HT-29 (cell line): ENCODE measurements at regions not wholly inside any gene's neighbourhood (a gene's known extent, or its start where the extent isn't known, plus 50 kb on each side); places are given as distances from the start of the nearest gene placed in this dataset.
A peak's percentile ranks its signal among the peaks of the same experiment; 100 is the strongest.

Source experiments
- DNase-seq: peaks from one replicate; pipeline ENCODE4 v3.0.0-alpha.2; 2015; ENCODE audit warnings: low spot score

GRCh38 chr2:23159746-23160405 is 225.1 kb upstream of the KLHL29 start:
- DNase-seq, result no peak

GRCh38 chr2:23164173-23164572 is 220.8 kb upstream of the KLHL29 start:
- DNase-seq, result no peak

- DNase-seq, result no peak
These were observed 215.1 kb upstream of the KLHL29 start for GRCh38 chr2:23169896-23170295.

GRCh38 chr2:23171108-23171507 is 213.9 kb upstream of the KLHL29 start:
- DNase-seq, result no peak

- no peak for DNase-seq
These were observed 206.6 kb upstream of the KLHL29 start for GRCh38 chr2:23178396-23178795.

GRCh38 chr2:23183733-23184132 is 201.2 kb upstream of the KLHL29 start:
- no peak for DNase-seq

- DNase-seq, result no peak
These were observed 186.5 kb upstream of the KLHL29 start for GRCh38 chr2:23198316-23199114.

GRCh38 chr2:23199115-23199918 is 185.7 kb upstream of the KLHL29 start:
- DNase-seq, result peak; percentile 54

GRCh38 chr2:23200068-23200786 is 184.8 kb upstream of the KLHL29 start:
- no peak for DNase-seq

- no peak for DNase-seq
These were observed 184.2 kb upstream of the KLHL29 start for GRCh38 chr2:23200787-23201114.

- DNase-seq, result no peak
These were observed 181.6 kb upstream of the KLHL29 start for GRCh38 chr2:23203383-23203782.

- no peak for DNase-seq
These were observed 180.2 kb upstream of the KLHL29 start for GRCh38 chr2:23204685-23205242.

GRCh38 chr2:23206650-23207049 is 178.3 kb upstream of the KLHL29 start:
- no peak for DNase-seq

- no peak for DNase-seq
These were observed 177.1 kb upstream of the KLHL29 start for GRCh38 chr2:23207871-23208270.

GRCh38 chr2:23208339-23208738 is 176.6 kb upstream of the KLHL29 start:
- DNase-seq, result no peak

- no peak for DNase-seq
These were observed 175.9 kb upstream of the KLHL29 start for GRCh38 chr2:23209059-23209458.

GRCh38 chr2:23211987-23212583 is 172.9 kb upstream of the KLHL29 start:
- DNase-seq, result no peak

GRCh38 chr2:23213196-23213595 is 171.8 kb upstream of the KLHL29 start:
- DNase-seq, result no peak

GRCh38 chr2:23215016-23215415 is 170.0 kb upstream of the KLHL29 start:
- no peak for DNase-seq

GRCh38 chr2:23219666-23220065 is 165.3 kb upstream of the KLHL29 start:
- no peak for DNase-seq

GRCh38 chr2:23220513-23221094 is 164.4 kb upstream of the KLHL29 start:
- no peak for DNase-seq
